GM18951 (cell line): ENCODE measurements at regions not wholly inside any gene's neighbourhood (a gene's known extent, or its start where the extent isn't known, plus 50 kb on each side); places are given as distances from the start of the nearest gene placed in this dataset.

ENCODE experiments used
- POLR2A ChIP-seq: IDR thresholded peaks from 4 replicates; pipeline ENCODE4 v1.6.1; 2011; ENCODE audit warnings: mild to moderate bottlenecking; ENCODE audit not compliant: insufficient read length, insufficient read depth; ENCODE audit errors: extremely low read depth
- in situ Hi-C: fragments of 300-500 bp; cut with MboI; formaldehyde crosslinking; loops from one replicate; pipeline ENCODE4 v1.12.0; 2022; ENCODE audit warnings: low sequenced_read_pairs, mixed read lengths, inconsistent platforms; ENCODE audit not compliant: unreplicated experiment

GRCh38 chr5:167952278-167952995, 339.0 kb upstream of the WWC1 start:
- TF ChIP-seq POLR2A, result no peak

DNA sequence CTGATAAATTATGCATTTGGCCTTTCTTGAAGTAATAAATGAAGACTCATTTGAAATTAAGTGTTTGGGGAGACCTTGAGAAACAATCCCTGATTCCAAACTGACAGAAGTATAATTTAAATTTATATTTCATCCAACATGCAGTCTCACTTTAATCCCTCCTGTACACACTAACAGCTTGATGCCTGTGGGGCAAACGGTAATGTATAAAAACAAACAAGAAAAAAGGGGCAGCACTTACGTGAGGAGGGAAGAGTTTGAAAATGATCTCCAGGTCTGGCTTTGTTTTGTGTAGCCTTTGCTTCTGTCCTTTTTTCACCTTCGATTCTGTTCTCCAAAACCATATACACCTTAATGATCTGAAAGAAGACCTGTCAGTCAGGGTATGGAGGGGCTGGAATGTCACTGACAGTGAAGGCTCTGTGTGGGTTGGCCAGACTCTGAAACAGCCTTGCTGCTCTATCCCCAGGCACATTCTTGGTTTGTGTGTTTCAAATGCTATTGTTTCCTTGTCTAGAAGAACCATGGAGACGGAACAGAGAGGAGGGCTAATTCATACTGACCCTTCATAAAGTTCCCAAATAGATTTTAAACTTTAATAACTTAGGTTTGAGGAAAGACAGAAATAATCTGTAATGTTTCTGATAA, 338.2 kb upstream of the WWC1 start:
- no peak for TF ChIP-seq POLR2A
- in situ Hi-C loops, result no loop called here

More at GRCh38 chr5:167952278-167952995, 339.0 kb upstream of the WWC1 start:
- in situ Hi-C loops, result no loop called here

DNA sequence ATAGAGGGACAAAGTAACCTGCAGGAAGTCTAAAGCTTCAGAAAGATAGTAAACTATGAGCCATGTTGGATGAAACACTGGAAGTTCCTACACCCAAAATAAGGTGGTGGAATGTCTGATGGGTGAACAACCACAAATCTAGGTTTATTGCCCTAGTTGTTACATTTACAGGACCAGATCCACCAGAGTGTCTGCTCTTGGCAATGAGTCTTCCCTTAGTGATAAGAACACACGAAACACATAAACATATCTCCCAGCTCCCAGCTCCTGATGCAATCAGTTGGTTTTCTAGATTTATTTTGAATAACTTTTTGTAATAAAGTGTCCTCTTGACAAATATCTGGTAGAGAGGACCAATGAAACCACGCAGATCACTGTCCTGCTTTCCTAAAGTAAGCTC, 329.7 kb upstream of the WWC1 start:
- in situ Hi-C loops, result no loop called here

GRCh38 chr5:167964529-167964928, 326.9 kb upstream of the WWC1 start:
- in situ Hi-C loops, result no loop called here
- TF ChIP-seq POLR2A, result no peak

More for the DNA sequence above, 329.7 kb upstream of the WWC1 start:
- no peak for TF ChIP-seq POLR2A

DNA sequence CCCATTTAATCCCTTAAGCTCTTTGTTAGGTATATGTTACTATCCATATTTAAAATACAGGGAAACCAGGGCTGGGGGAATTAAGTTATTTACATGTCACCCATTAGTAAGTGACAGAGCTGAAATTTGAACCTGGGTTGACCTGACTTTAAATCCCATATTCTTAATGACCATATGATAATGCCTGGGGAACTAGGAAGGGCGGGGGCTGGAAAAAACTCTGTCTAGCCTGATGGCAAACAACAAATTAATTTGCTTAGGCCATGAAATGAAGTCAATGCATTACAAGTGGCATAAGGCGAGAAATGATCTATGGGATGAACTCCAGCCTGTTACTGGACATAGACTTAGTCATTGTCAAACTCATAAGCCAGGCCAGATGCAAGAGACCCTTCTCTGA, 325.7 kb upstream of the WWC1 start:
- in situ Hi-C loops, result no loop called here
- no peak for TF ChIP-seq POLR2A

DNA sequence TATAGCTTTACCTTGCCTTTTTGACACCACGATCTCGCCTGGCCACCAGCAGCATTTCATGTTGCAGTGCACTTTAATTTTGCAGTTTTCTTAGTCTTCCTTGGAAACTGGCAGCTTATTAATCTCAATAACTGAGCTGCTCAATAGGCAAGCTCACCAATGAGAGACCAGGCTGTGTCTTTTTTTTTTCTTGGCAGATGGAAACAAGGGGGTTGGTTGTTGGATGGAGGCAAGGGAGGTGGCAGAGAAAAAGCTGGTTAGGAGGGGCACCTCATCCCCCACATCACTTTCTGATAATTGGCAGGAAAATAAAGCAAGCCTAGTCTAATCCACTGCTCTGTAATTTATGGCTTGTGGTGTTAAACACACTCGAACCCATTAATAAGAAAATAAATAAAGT, 324.5 kb upstream of the WWC1 start:
- in situ Hi-C loops, result no loop called here
- TF ChIP-seq POLR2A, result no peak

DNA sequence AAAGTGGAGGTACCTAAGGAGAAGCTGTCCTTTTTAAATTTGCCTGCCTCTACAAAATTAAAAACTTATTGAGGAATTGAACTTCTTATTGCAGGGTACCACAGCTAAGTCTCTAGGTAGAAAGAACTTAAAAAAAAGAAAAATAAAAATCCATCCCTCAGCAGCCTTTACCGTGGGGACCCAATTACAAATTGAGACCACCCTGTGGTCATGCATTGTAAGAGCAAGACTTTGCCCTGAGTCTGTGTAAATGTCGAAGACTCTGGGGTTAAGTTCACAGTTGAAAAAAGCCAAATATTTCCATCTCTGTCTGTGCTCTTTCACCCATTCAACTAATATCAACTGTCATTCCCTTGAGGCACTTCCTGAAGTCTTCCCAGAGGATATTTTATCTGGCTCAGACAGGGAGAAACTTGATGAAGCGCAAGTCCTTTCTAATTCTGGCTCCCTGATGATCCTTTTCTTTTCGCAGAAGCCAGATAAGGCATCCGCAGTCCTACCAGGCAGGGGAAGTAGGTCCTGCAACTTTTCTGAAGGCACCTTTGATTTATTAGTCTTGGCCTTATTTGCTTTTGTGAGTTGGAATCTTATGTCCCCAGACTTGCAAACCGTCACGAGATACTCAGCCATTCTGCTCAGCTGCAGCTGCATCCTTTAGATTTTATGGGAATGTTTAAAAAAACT, 323.8 kb upstream of the WWC1 start:
- in situ Hi-C loops, result no loop called here
- TF ChIP-seq POLR2A, result no peak

GRCh38 chr5:167968837-167969236, 322.6 kb upstream of the WWC1 start:
- in situ Hi-C loops, result no loop called here
- no peak for TF ChIP-seq POLR2A

DNA sequence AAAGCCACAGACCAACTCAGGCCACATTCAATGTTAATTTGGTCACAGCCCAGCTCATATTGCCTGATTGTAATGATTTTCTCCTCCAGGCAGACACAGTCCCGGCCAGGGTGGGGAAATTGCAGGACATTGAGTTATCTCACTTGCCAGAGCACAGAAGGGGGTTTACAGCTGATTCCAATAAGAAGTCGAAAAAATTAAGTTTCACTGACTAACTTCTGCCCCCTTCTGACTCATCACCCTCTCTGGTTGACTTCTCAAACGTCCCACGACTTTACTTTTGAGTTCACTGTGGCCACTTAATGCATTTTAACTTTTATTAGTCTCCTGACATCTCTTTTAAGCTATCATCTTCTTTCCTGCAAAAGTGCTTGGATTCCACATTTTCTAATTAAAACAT, 321.4 kb upstream of the WWC1 start:
- TF ChIP-seq POLR2A, result no peak
- in situ Hi-C loops, result no loop called here

GRCh38 chr5:167971706-167972105, 319.7 kb upstream of the WWC1 start:
- in situ Hi-C loops, result no loop called here
- no peak for TF ChIP-seq POLR2A

DNA sequence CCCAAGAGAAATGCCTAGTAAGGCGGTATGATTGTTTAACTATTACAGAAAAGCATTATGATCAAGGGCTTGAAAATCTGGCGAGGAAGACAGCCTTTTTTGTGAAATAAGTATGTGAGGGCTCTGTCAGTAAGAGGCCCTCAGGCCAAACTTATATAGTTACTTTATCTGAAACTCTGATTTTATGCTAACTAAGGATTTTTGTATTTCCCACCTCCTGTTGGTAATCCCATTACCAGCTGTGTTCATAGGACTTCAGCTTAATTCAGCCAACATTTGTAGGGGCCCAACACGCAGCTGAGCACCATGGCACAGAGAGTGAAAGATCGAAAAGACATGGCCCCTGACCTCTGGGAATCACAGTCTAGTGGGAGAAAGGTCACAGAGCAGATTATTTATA, 318.3 kb upstream of the WWC1 start:
- no peak for TF ChIP-seq POLR2A
- in situ Hi-C loops, result no loop called here

DNA sequence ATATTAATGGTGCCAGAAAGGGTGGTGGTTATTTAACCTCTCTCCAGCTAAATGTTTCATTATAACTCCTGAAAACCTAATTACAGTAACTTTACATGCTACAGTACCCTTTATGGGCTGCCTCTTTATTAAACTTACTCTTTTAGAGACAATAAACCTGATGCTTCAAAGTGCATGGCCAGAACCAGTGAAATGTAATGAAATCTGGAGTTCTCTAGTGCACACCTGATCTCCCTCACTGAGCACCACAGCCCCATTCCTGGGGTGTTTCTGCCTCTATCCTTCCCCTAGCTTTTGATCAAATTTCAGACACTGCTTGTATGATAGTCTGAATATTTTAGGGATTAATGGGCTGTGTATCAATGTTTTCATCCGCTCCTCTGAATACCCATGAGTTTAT, 306.5 kb upstream of the WWC1 start:
- in situ Hi-C loops, result no loop called here
- no peak for TF ChIP-seq POLR2A

DNA sequence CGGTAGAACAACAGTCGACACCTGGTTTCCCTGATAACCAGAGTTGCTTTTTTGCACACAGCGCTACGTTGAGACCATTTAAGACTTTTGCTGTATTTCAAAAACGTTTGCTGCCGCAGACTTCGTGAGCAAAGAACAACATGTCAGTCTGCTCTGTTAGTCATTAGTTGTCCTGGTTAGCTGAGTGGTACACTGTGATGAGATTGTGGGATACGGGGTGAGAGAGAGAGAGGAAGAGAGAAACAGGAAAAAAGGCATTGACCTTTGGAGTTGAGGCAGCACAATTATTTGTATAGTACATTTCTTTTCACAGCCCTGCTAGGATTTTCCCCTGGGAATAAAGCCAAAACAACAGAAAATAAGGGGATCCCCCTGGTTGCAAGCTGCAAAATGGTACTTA, 306.1 kb upstream of the WWC1 start:
- in situ Hi-C loops, result no loop called here
- no peak for TF ChIP-seq POLR2A

DNA sequence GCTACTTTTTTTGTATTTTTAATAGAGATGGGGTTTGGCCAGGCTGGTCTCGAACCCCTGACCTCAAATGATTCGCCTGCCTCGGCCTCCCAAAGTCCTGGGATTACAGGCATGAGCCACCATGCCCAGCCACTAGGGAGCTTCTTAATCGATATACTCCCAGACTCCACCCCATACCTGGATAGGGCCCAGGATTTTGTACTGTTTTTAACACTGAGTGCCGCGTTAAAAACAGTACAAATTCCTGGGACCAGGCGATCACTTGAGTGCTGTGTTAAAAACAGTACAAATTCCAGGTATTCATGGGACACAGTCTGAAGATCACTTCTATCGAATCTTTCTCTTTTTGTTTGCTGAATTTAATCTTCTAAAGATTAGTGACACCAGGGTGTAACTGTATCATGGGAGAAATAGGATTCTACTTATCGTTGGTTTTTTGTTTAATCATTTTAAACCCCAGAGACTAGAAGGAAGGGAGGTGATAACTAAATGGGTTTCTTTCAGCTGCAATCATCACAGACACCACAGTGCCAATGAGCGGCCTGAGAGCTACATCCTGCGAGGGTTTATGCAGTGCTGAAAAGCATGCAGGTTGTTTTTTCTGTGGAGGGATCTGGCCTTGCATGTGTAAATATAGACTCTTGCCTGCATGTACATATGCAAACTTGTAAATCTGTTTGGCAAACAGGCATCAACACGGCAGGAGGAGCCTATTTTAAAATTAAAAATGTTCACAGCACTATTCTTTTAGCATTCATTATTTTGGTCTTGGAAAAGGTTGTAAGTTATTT, 303.8 kb upstream of the WWC1 start:
- in situ Hi-C loops, result no loop called here
- TF ChIP-seq POLR2A, result no peak

GRCh38 chr5:167992868-167993267, 298.6 kb upstream of the WWC1 start:
- TF ChIP-seq POLR2A, result no peak
- in situ Hi-C loops, result no loop called here
